Endothelial cell of umbilical vein (primary cell): ENCODE measurements at regions not wholly inside any gene's neighbourhood (a gene's known extent, or its start where the extent isn't known, plus 50 kb on each side); places are given as distances from the start of the nearest gene placed in this dataset.

ENCODE experiments used
- BruUV-seq: library from RNA; stranded (reverse); fragments of 400-500 nt; replicated peaks from 2 replicates; lab custom pipeline; 2021; lab: Mats Ljungman, UMichigan
- CTCF ChIA-PET: fragments of 300-600, 350-600 bp; sonication (Branson Sonifier 250); formaldehyde crosslinking; loops from one replicate; lab custom pipeline; 2021; ENCODE audit warnings: antibody characterized with exemption, inconsistent platforms; lab: Charles Lee
- POLR2A ChIA-PET: fragments of 300-600, 350-600 bp; sonication (Branson Sonifier 250); formaldehyde crosslinking; loops from one replicate; lab custom pipeline; 2021; ENCODE audit warnings: antibody characterized with exemption, inconsistent platforms; lab: Charles Lee
- DNase-seq: peaks from one replicate; pipeline ENCODE4 v3.0.0-alpha.2; 2011; ENCODE audit warnings: low read depth, low spot score
- FAIRE-seq: peaks from 2 replicates; lab custom pipeline; 2011; peaks lifted over from hg19 to GRCh38; lab: Jason Lieb, UNC
- H2AFZ ChIP-seq: 2 replicates; pipeline ENCODE4 v1.6.0; 2012; ENCODE audit warnings: low read depth, low read length, control low read depth, inconsistent platforms
- H3K27ac ChIP-seq: 2 replicates; pipeline ENCODE4 v1.5.1; 2011; ENCODE audit warnings: low read depth, mild to moderate bottlenecking, control low read depth, low read length, moderate library complexity; ENCODE audit not compliant: insufficient read depth
- H3K27me3 ChIP-seq, 2 experiments: 2 replicates each; pipeline versions ENCODE4 v1.6.0 to v1.6.1; 2011; ENCODE audit warnings: low read length in 2 of 2, mixed read lengths in 1 of 2; ENCODE audit not compliant: control insufficient read depth in 2 of 2, insufficient read depth in 2 of 2
- H3K36me3 ChIP-seq, 2 experiments: 2 replicates in 1 of 2; 3 replicates in 1 of 2; pipeline ENCODE4 v1.5.1; 2011; ENCODE audit warnings: low read length in 2 of 2, mild to moderate bottlenecking in 1 of 2, moderate library complexity in 1 of 2; ENCODE audit not compliant: control insufficient read depth in 2 of 2, insufficient read depth in 2 of 2; ENCODE audit errors: extremely low read depth in 1 of 2
- H3K4me1 ChIP-seq: 3 replicates; pipeline ENCODE4 v1.5.1; 2011; ENCODE audit warnings: mild to moderate bottlenecking, low read length; ENCODE audit not compliant: control insufficient read depth, insufficient read depth; ENCODE audit errors: extremely low read depth
- H3K4me2 ChIP-seq: 2 replicates; pipeline ENCODE4 v1.6.1; 2011; ENCODE audit warnings: low read length, control low read depth, mixed read lengths; ENCODE audit not compliant: insufficient read depth
- H3K4me3 ChIP-seq, 3 experiments: fragments of 200-600 bp in 1 of 3; sonication (generic), shearing (Covaris generic) in 1 of 3; replicated peaks in 1 of 3; 2 replicates each; pipeline ENCODE4 v1.5.1; 2011 to 2016; ENCODE audit warnings: control low read depth in 3 of 3, low read length in 3 of 3, mild to moderate bottlenecking in 2 of 3, inconsistent platforms in 1 of 3, low read depth in 1 of 3, moderate library complexity in 1 of 3; ENCODE audit not compliant: insufficient read depth in 1 of 3
- H3K79me2 ChIP-seq: 2 replicates; pipeline ENCODE4 v1.6.0; 2012; ENCODE audit warnings: low read length, inconsistent platforms; ENCODE audit not compliant: control insufficient read depth, insufficient read depth
- H3K9ac ChIP-seq: replicated peaks from 2 replicates; pipeline ENCODE3; 2011; ENCODE audit warnings: low read length, control low read depth; ENCODE audit not compliant: insufficient read depth; ENCODE audit errors: extremely low read depth
- H3K9me1 ChIP-seq: replicated peaks from 3 replicates; pipeline ENCODE4 v1.6.0; 2011; ENCODE audit warnings: mild to moderate bottlenecking, low read length; ENCODE audit not compliant: control insufficient read depth, insufficient read depth; ENCODE audit errors: extremely low read depth
- H3K9me3 ChIP-seq: replicated peaks from 2 replicates; pipeline ENCODE4 v1.5.1; 2012; ENCODE audit warnings: low read length, inconsistent platforms; ENCODE audit not compliant: control insufficient read depth, insufficient read depth
- H4K20me1 ChIP-seq: replicated peaks from 2 replicates; pipeline ENCODE3; 2011; ENCODE audit warnings: mild to moderate bottlenecking, low read length; ENCODE audit not compliant: control insufficient read depth, insufficient read depth; ENCODE audit errors: extremely low read depth
- EZH2 ChIP-seq: IDR thresholded peaks from 2 replicates; pipeline ENCODE4 v1.6.1; 2012; ENCODE audit warnings: borderline replicate concordance, low read depth, mild to moderate bottlenecking, moderate library complexity, low read length, inconsistent platforms; ENCODE audit not compliant: severe bottlenecking
- FOS ChIP-seq: IDR thresholded peaks from 2 replicates; pipeline ENCODE4 v1.6.1; 2011; ENCODE audit warnings: mild to moderate bottlenecking, low read length, moderate library complexity, borderline replicate concordance; ENCODE audit not compliant: insufficient read depth
- GATA2 ChIP-seq: IDR thresholded peaks from 2 replicates; pipeline ENCODE4 v1.7.0; 2011; ENCODE audit warnings: low read depth, mild to moderate bottlenecking, moderate library complexity, mixed read lengths, low read length; ENCODE audit not compliant: insufficient read length, insufficient read depth
- JUN ChIP-seq: IDR thresholded peaks from 2 replicates; pipeline ENCODE4 v1.6.1; 2011; ENCODE audit warnings: borderline replicate concordance, low read depth; ENCODE audit not compliant: insufficient read length, insufficient read depth
- MYC ChIP-seq: IDR thresholded peaks from one replicate; pipeline ENCODE4 v1.6.1; 2011; ENCODE audit warnings: mild to moderate bottlenecking, low read depth, low read length
- POLR2A ChIP-seq: IDR thresholded peaks from 2 replicates; pipeline ENCODE4 v1.6.1; 2012; ENCODE audit warnings: low read depth, mild to moderate bottlenecking, control low read depth, low read length
- POLR2AphosphoS5 ChIP-seq: IDR thresholded peaks from 2 replicates; pipeline ENCODE4 v1.6.1; 2012; ENCODE audit warnings: low read depth, mild to moderate bottlenecking, control low read depth, low read length, moderate library complexity; ENCODE audit not compliant: insufficient read depth
- dilution Hi-C: fragments of 300-500 bp; cut with MboI; formaldehyde crosslinking; loops from one replicate; pipeline ENCODE4 v1.15.0; 2019; ENCODE audit warnings: low sequenced_read_pairs; ENCODE audit not compliant: extremely low pct_ligation_motif_present
- intact Hi-C: fragments of 100-400 bp; cut with micrococcal nuclease; formaldehyde crosslinking; loops from one replicate; pipeline ENCODE4 v1.10.0; 2022
- TF ChIP-seq, protein P1 (sequence below): IDR thresholded peaks from 2 replicates; pipeline ENCODE4 v1.6.1; 2011; ENCODE audit not compliant: insufficient read depth, insufficient read length
- TF ChIP-seq, protein P2 (sequence below), 2 donors: IDR thresholded peaks; 1 replicate in 1 of 2; 2 replicates in 1 of 2; pipeline ENCODE4 v1.5.1; 2011; ENCODE audit warnings: low read length in 2 of 2, mild to moderate bottlenecking in 2 of 2, moderate library complexity in 2 of 2, control low read depth in 1 of 2, inconsistent platforms in 1 of 2, low read depth in 1 of 2; ENCODE audit not compliant: insufficient read depth in 1 of 2; ENCODE audit errors: extremely low read depth in 1 of 2

DNA sequence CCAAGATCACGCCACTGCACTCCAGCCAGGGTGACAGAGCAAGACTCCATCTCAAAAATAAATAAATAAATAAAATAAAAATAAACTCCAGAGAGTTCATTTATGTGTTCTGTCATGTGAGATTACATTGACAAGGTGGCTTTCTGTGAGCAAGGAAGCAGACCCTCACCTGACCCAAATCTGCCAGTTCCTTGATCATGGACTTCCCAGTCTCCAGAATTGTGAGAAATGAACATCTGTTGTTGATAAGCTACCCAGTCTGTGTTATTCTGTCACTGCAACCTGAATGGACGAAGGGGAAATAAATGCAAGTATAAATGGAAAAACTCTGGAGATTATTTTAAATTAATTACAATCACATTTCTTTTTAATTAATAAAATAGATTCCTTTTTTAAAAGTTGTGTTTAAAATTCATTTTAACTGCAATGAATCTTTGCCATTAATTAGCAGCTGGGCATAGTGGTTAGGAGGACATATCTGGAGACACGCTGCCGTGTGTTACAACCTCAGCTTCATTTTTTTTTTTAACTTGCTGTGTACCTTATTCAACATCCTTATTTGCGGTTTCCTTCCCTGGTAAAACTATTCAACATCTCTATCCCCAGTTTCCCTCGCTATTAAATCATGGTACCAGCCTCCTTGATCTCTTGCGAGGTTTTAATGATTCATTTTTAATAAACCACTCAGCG lies 376.4 kb downstream of the CHSY3 start:
- Histone ChIP-seq H3K9me1 (no peaks in the 10 kb centered on the region), H3K4me1 (no peaks in the 10 kb centered on the region), H3K4me2 (no peak overlapping the region), H3K9me3 (no peaks in the 10 kb centered on the region), H3K4me3 (no peak overlapping the region), H3K36me3 (no peaks in the 10 kb centered on the region), H2AFZ (no peak overlapping the region), H4K20me1 (no peaks in the 10 kb centered on the region), H3K27me3 (no peaks in the 10 kb centered on the region), H3K9ac (no peak overlapping the region), H3K27ac (no peak overlapping the region), H3K79me2 (no peaks in the 10 kb centered on the region)
- FAIRE-seq (no peak), DNase-seq (no peak)
- intact Hi-C loops (no loop called here), dilution Hi-C loops (no loop called here)
- BruUV-seq, result no TSS peak
- ChIA-PET POLR2A (no interaction called here), CTCF (no interaction called here)
- TF ChIP-seq, protein P1, sequence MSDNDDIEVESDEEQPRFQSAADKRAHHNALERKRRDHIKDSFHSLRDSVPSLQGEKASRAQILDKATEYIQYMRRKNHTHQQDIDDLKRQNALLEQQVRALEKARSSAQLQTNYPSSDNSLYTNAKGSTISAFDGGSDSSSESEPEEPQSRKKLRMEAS, result no peak
- TF ChIP-seq, protein P2, sequence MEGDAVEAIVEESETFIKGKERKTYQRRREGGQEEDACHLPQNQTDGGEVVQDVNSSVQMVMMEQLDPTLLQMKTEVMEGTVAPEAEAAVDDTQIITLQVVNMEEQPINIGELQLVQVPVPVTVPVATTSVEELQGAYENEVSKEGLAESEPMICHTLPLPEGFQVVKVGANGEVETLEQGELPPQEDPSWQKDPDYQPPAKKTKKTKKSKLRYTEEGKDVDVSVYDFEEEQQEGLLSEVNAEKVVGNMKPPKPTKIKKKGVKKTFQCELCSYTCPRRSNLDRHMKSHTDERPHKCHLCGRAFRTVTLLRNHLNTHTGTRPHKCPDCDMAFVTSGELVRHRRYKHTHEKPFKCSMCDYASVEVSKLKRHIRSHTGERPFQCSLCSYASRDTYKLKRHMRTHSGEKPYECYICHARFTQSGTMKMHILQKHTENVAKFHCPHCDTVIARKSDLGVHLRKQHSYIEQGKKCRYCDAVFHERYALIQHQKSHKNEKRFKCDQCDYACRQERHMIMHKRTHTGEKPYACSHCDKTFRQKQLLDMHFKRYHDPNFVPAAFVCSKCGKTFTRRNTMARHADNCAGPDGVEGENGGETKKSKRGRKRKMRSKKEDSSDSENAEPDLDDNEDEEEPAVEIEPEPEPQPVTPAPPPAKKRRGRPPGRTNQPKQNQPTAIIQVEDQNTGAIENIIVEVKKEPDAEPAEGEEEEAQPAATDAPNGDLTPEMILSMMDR (IDR thresholded peaks at IDR 0.05; ENCODE audit: extremely low read depth in 1 of 2, insufficient read depth in 1 of 2, low read depth in 1 of 2, low read length in 2 of 2), result no peak
- TF ChIP-seq POLR2A, result no peak
- no peak for TF ChIP-seq MYC
- TF ChIP-seq JUN, result no peak
- TF ChIP-seq EZH2, result no peak
- no peak for TF ChIP-seq GATA2
- no peak for TF ChIP-seq POLR2AphosphoS5
- no peak for TF ChIP-seq FOS
